Lower lobe of right lung (tissue), 2 donors: ENCODE measurements at regions not wholly inside any gene's neighbourhood (a gene's known extent, or its start where the extent isn't known, plus 50 kb on each side); places are given as distances from the start of the nearest gene placed in this dataset.

ENCODE experiments used
- ATAC-seq, 2 donors: fragments of 200-7000 bp; cut with Tn5 transposase; one replicate each; pipeline ENCODE4 v1.9.1; 2020 to 2022; ENCODE audit warnings: mild to moderate bottlenecking in 2 of 2, moderate library complexity in 2 of 2
- DNase-seq: peaks from one replicate; pipeline ENCODE4 v3.0.0-alpha.2; 2020
- H3K27ac ChIP-seq: fragments of 200-600 bp; one replicate; pipeline ENCODE4 v1.8.0; 2022
- H3K27me3 ChIP-seq: fragments of 200-600 bp; one replicate; pipeline ENCODE4 v1.8.0; 2022; ENCODE audit warnings: low read depth
- H3K36me3 ChIP-seq: fragments of 200-600 bp; one replicate; pipeline ENCODE4 v1.8.0; 2022; ENCODE audit warnings: mild to moderate bottlenecking
- H3K4me1 ChIP-seq: fragments of 200-600 bp; one replicate; pipeline ENCODE4 v1.8.0; 2022
- H3K4me3 ChIP-seq: fragments of 200-600 bp; one replicate; pipeline ENCODE4 v1.8.0; 2022; ENCODE audit warnings: mild to moderate bottlenecking
- H3K9me3 ChIP-seq: fragments of 200-600 bp; one replicate; pipeline ENCODE4 v1.8.0; 2022
- intact Hi-C: fragments of 100-400 bp; cut with DNase I; formaldehyde crosslinking; loops from one replicate; pipeline ENCODE4 v1.11.0; 2022
- TF ChIP-seq, protein P1 (sequence below): fragments of 200-600 bp; IDR thresholded peaks from one replicate; pipeline ENCODE4 v1.8.0; 2022; ENCODE audit warnings: antibody characterized with exemption, mild to moderate bottlenecking
- donor health status: DM: no; HTN: yes; CAD: no; lungs with severe emphysema.

DNA sequence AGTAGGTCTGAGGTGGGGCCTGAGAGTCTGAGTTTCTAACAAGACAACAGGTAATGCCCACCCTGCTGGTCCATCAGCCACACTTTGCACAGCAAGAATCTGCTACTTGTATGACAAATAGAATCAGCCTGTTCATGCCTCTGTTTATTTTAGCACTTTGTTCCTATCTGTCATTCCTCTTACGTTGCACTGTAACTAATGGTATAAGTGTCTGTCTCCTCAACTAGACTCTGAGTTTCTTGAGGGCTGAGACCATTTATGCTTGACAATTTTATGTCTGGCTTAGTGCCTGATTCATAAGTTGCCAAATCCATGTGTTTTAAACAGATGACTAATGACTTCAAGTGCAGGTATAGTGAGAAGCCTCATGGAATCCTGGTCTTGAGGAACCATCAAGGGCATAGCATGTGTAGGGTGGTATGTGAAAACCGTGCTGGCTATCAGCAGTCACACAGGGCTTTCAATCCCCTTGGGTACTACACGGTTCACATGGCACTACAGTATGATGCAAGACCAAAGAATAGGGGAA is 209.7 kb downstream of the C11orf91 start:
- Histone ChIP-seq H3K36me3 (no peaks in the 10 kb centered on the region), H3K4me1 (no peaks in the 10 kb centered on the region), H3K27me3 (peaks cover 6% of the 10 kb centered on the region), H3K4me3 (no peak overlapping the region), H3K9me3 (no peaks in the 10 kb centered on the region), H3K27ac (no peak overlapping the region)
- DNase-seq: no peak
- TF ChIP-seq, protein P1, sequence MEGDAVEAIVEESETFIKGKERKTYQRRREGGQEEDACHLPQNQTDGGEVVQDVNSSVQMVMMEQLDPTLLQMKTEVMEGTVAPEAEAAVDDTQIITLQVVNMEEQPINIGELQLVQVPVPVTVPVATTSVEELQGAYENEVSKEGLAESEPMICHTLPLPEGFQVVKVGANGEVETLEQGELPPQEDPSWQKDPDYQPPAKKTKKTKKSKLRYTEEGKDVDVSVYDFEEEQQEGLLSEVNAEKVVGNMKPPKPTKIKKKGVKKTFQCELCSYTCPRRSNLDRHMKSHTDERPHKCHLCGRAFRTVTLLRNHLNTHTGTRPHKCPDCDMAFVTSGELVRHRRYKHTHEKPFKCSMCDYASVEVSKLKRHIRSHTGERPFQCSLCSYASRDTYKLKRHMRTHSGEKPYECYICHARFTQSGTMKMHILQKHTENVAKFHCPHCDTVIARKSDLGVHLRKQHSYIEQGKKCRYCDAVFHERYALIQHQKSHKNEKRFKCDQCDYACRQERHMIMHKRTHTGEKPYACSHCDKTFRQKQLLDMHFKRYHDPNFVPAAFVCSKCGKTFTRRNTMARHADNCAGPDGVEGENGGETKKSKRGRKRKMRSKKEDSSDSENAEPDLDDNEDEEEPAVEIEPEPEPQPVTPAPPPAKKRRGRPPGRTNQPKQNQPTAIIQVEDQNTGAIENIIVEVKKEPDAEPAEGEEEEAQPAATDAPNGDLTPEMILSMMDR: no peak
- intact Hi-C loops: no loop called here
- ATAC-seq: no peak

DNA sequence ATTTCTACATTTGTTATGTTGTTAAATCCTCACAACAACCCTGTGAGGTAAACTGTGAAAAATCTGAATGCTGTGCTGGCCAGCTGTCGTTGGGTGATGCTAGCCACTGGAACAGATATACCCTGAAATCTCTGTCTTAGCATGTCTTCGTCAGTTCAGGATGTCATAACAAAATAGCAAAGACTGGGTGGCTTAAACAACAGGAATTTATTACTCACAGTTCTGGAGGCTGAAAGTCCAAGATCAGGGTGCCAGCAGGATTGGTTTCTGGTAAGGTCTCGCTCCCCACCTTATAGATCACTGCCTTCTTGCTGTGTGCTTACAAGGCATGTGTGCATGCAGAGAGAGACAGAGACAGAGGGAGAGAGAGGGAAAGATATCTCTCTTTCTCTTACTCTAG is 211.7 kb downstream of the C11orf91 start:
- TF ChIP-seq, protein P1: no peak

DNA sequence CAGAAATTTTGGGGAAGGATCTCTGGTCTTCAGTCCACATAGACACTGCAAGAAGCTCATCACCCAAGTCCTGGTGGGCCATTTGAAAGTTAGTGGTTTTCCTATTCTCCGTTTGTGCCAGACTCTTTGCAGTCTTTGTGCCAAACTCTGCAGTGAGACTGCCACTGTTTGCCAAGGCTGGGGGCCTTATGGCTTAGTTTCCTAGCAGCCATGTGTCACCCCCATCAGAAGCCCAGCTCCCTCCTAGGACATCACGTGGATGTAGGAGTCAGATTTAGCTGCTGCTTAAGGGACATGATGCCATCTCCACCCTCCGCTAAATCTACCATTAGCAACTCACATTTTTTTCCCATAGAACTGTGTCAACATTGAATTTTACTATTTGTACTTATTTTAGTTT is 220.0 kb downstream of the C11orf91 start:
- TF ChIP-seq, protein P1: no peak
- Histone ChIP-seq H3K4me3 (no peak overlapping the region), H3K9me3 (no peaks in the 10 kb centered on the region), H3K27me3 (peaks cover 5% of the 10 kb centered on the region), H3K4me1 (no peaks in the 10 kb centered on the region), H3K36me3 (no peaks in the 10 kb centered on the region), H3K27ac (no peak overlapping the region)
- ATAC-seq (no peak), DNase-seq (no peak)
- intact Hi-C loops: no loop called here

More for the DNA sequence above, 211.7 kb downstream of the C11orf91 start:
- no peak for DNase-seq
- ATAC-seq: no peak
- no peaks in the 10 kb centered on the region for H3K4me1 ChIP-seq
- intact Hi-C loops: no loop called here
- no peak overlapping the region for H3K27ac ChIP-seq
- peaks cover 7% of the 10 kb centered on the region for H3K27me3 ChIP-seq
- H3K4me3 ChIP-seq: no peak overlapping the region
- no peaks in the 10 kb centered on the region for H3K36me3 ChIP-seq
- no peaks in the 10 kb centered on the region for H3K9me3 ChIP-seq

DNA sequence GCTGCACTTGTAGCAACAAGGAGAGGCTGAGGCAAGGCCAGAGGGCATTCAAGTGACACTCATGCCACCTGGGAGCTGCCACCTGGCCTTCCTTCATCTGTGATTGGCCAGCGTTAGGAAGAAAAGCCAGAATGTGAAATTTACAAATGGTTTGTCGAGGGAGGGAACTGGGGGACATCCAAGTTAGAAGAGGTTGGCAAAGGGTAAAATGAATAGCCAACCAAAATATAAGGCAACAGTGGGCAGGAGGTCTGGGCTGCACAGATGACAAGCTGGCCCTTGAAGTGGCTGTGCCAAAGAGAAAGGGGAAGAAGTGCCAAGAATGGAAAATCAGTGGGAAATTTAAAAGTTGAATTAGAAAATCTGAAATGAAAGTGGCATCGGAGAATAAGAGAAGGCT is 221.4 kb downstream of the C11orf91 start:
- H3K4me1 ChIP-seq: no peaks in the 10 kb centered on the region
- TF ChIP-seq, protein P1: no peak
- DNase-seq: no peak
- H3K36me3 ChIP-seq: no peaks in the 10 kb centered on the region
- intact Hi-C loops: no loop called here
- no peak for ATAC-seq
- peaks cover 7% of the 10 kb centered on the region for H3K27me3 ChIP-seq
- no peaks in the 10 kb centered on the region for H3K9me3 ChIP-seq
- no peak overlapping the region for H3K27ac ChIP-seq
- H3K4me3 ChIP-seq: no peak overlapping the region

DNA sequence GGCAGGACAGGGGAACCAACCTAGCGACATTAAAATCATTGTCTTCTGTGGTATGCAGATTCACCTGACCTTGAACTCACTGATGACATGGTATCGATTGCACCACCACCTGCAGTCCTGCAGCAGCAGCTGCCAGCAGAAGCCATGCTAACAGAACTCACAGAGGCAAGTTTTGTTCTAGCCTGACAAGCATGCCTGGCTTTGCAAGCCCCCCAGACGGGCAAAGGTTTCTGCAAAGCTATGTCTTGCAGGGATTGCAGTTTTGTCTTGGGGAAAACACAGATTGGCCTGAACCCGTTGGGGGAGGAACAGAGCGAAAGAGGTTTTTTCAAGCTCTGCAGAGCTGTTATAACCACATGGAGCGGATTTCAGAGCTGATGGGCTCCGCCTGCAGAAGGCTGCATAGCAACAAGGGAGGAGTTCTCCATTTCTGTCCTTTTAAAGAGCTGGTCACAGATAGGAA is 221.0 kb downstream of the HIPK3 start:
- no peak overlapping the region for H3K27ac ChIP-seq
- no peaks in the 10 kb centered on the region for H3K9me3 ChIP-seq
- ATAC-seq (no peak), DNase-seq (no peak)
- TF ChIP-seq, protein P1: no peak
- H3K27me3 ChIP-seq: peaks cover 14% of the 10 kb centered on the region
- intact Hi-C loops: no loop called here
- H3K4me3 ChIP-seq: no peak overlapping the region
- H3K36me3 ChIP-seq: no peaks in the 10 kb centered on the region
- H3K4me1 ChIP-seq: no peaks in the 10 kb centered on the region
